Gastrocnemius medialis (tissue), 4 donors: ENCODE measurements at regions not wholly inside any gene's neighbourhood (a gene's known extent, or its start where the extent isn't known, plus 50 kb on each side); places are given as distances from the start of the nearest gene placed in this dataset.
"Not testable (repeated sequence)": the region's sequence is repeated elsewhere in the genome, so short reads cannot be mapped to it uniquely, and the experiment has no call there.

ENCODE experiments used
- CTCF ChIP-seq, 5 experiments: fragments of 450-650 bp in 3 of 5; fragments of 200-600 bp in 2 of 5; sonication (generic) in 2 of 5; IDR thresholded peaks in 4 of 5; conservative IDR thresholded peaks in 1 of 5; 1 replicate in 4 of 5; 2 replicates in 1 of 5; pipeline ENCODE4 v1.5.1; 2016 to 2019; ENCODE audit warnings: antibody characterized with exemption in 5 of 5, mild to moderate bottlenecking in 3 of 5, moderate library complexity in 3 of 5
- POLR2A ChIP-seq, 2 donors: fragments of 450-650 bp; IDR thresholded peaks; one replicate each; pipeline ENCODE4 v1.6.1; 2017; ENCODE audit warnings: antibody characterized with exemption in 2 of 2, mild to moderate bottlenecking in 2 of 2, moderate library complexity in 2 of 2

- peak in 1 of 5 experiments; percentile 23 for TF ChIP-seq CTCF (IDR thresholded peaks at IDR 0.05 in 4 of 5, conservative IDR thresholded peaks at IDR 0.05 in 1 of 5)
- not testable (repeated sequence) for TF ChIP-seq POLR2A (IDR thresholded peaks at IDR 0.05)
These were observed 158.1 kb downstream of the FOXD4L6 start for GRCh38 chr9:40970340-40970739.
